Thyroid gland (tissue), 4 donors: ENCODE measurements at regions not wholly inside any gene's neighbourhood (a gene's known extent, or its start where the extent isn't known, plus 50 kb on each side); places are given as distances from the start of the nearest gene placed in this dataset.

ENCODE experiments used
- DNase-seq, 2 donors: peaks; one replicate each; pipeline ENCODE4 v3.0.0-alpha.2; 2019
- H3K27ac ChIP-seq, 3 donors: fragments of 200-600 bp; sonication (generic); 1 replicate in 2 of 3; 2 replicates in 1 of 3; pipeline ENCODE4 v1.5.1; 2016 to 2019; ENCODE audit warnings: mild to moderate bottlenecking in 1 of 3, moderate library complexity in 1 of 3
- H3K27me3 ChIP-seq: fragments of 200-600 bp; sonication (generic); one replicate; pipeline ENCODE4 v1.5.1; 2019
- H3K36me3 ChIP-seq, 2 donors: fragments of 200-600 bp; sonication (generic); one replicate each; pipeline ENCODE4 v1.5.1; 2016 to 2019
- H3K4me1 ChIP-seq, 2 donors: fragments of 200-600 bp; sonication (generic); one replicate each; pipeline ENCODE4 v1.5.1; 2017 to 2019
- H3K4me3 ChIP-seq, 3 donors: fragments of 200-600 bp; sonication (generic); replicated peaks in 1 of 3; 1 replicate in 2 of 3; 2 replicates in 1 of 3; pipeline ENCODE4 v1.5.1; 2016; ENCODE audit warnings: mild to moderate bottlenecking in 1 of 3
- H3K9me3 ChIP-seq: fragments of 200-600 bp; sonication (generic); one replicate; pipeline ENCODE4 v1.5.1; 2017
- POLR2A ChIP-seq, 2 donors: fragments of 450-650 bp; IDR thresholded peaks; one replicate each; pipeline ENCODE4 v1.6.1; 2017; ENCODE audit warnings: antibody characterized with exemption in 2 of 2, mild to moderate bottlenecking in 2 of 2, moderate library complexity in 1 of 2
- WGBS, 2 donors: methylation state at CpG; one replicate each; pipeline ENCODE4 v1.1.5; 2017; 5-methylcytosine and 5-hydroxymethylcytosine counted together
- intact Hi-C: fragments of 100-400 bp; cut with DNase I; formaldehyde crosslinking; loops from one replicate; pipeline ENCODE4 v1.15.1; 2023
- TF ChIP-seq, protein P1 (sequence below), 6 experiments: fragments of 200-600 bp in 3 of 6; fragments of 450-650 bp in 3 of 6; sonication (generic) in 3 of 6; IDR thresholded peaks; one replicate each; pipeline ENCODE4 v1.5.1; 2016 to 2019; ENCODE audit warnings: antibody characterized with exemption in 6 of 6, mild to moderate bottlenecking in 2 of 6, inconsistent platforms in 1 of 6, moderate library complexity in 1 of 6

DNA sequence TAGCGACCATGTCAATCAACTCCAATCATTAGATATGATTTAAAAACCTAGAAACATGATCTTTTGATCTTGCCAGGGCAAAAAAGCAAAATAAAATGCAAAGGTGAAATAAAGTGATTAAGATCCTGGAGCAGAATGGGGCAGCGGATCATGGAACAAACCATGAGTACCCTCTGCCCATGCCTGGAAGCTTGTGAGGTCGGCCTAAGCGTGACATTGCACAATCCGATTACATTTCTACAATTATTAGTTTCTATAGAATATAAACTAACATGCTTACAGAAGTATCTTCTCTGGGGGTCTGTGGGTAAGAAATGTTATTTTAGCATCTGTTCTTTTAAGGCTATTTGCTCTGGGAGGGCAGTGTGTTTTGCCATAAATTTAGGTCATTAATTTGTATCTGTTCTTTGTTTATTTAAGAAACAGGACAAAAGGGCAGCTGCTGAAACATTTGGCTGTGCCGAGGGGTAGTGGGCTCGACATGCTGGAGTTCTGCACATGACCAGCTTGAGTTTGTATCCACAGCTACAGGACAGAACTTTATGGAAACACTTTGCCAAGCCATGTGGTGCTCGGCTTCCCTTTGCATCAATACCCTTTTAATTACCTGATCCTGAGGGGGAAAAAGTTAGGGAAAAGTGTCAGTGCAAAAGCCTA is 55.9 kb downstream of the ZBTB18 start:
- H3K27me3 ChIP-seq = no peaks in the 10 kb centered on the region
- no peak overlapping the region for H3K4me3 ChIP-seq
- no peaks in the 10 kb centered on the region for H3K9me3 ChIP-seq
- intact Hi-C loops = no loop called here
- DNase-seq = no peak
- no peaks in the 10 kb centered on the region for H3K4me1 ChIP-seq
- H3K36me3 ChIP-seq = no peaks in the 10 kb centered on the region
- TF ChIP-seq, protein P1, sequence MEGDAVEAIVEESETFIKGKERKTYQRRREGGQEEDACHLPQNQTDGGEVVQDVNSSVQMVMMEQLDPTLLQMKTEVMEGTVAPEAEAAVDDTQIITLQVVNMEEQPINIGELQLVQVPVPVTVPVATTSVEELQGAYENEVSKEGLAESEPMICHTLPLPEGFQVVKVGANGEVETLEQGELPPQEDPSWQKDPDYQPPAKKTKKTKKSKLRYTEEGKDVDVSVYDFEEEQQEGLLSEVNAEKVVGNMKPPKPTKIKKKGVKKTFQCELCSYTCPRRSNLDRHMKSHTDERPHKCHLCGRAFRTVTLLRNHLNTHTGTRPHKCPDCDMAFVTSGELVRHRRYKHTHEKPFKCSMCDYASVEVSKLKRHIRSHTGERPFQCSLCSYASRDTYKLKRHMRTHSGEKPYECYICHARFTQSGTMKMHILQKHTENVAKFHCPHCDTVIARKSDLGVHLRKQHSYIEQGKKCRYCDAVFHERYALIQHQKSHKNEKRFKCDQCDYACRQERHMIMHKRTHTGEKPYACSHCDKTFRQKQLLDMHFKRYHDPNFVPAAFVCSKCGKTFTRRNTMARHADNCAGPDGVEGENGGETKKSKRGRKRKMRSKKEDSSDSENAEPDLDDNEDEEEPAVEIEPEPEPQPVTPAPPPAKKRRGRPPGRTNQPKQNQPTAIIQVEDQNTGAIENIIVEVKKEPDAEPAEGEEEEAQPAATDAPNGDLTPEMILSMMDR (IDR thresholded peaks at IDR 0.05) = no peak
- TF ChIP-seq POLR2A (IDR thresholded peaks at IDR 0.05) = no peak
- 69 to 75% methylated on average over 8 of the region's 8 CpGs for WGBS, 2 donors
- no peak overlapping the region for H3K27ac ChIP-seq

DNA sequence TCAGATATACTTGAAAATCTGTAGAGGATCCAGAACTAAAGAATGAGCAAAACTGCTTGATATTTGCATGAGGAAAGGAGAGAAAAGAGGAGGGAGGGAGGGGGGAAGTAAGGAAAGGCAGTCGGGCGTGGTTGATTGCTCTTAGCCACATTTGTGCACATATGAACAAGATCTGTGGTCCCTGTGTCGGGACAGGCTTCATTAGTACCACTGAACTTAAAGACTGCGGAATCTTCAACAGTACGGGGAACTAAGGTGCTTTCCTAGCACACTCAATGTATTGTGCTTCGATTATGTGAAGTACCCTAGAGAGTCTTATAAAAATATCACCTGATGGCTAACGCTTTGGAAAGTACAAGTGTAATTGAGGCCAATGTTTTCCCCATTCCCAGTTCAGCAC is 59.9 kb downstream of the ZBTB18 start:
- Histone ChIP-seq H3K4me1 (no peaks in the 10 kb centered on the region), H3K4me3 (no peak overlapping the region), H3K27ac (no peak overlapping the region), H3K9me3 (no peaks in the 10 kb centered on the region), H3K27me3 (no peaks in the 10 kb centered on the region), H3K36me3 (no peaks in the 10 kb centered on the region)
- WGBS, 2 donors = 46 to 47% methylated on average over 7 of the region's 7 CpGs
- DNase-seq = peak in 1 of 2 donors; percentile 7
- TF ChIP-seq POLR2A (IDR thresholded peaks at IDR 0.05) = no peak
- TF ChIP-seq, protein P1 (IDR thresholded peaks at IDR 0.05) = no peak
- intact Hi-C loops = no loop called here

DNA sequence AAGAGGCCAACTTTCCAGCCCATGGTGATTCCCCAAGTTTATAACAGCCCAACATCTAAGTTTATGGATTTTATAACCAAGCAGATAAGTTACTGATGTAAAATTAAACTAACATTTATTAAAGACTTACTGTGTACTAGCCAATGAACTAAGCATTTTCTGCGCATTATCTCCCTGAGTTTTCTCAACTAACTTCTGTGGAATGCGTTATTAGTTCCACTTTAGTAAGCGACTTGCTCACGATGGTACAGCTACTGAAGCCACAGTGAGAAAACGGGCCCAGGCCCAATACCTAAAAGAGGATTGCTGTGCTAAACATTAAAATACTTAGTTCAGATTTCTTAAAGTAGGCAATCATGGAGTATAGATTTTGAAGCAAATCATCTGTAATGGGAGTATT is 61.0 kb downstream of the ZBTB18 start:
- Histone ChIP-seq H3K4me3 (no peak overlapping the region), H3K4me1 (no peaks in the 10 kb centered on the region), H3K36me3 (no peaks in the 10 kb centered on the region), H3K27ac (no peak overlapping the region), H3K27me3 (no peaks in the 10 kb centered on the region), H3K9me3 (no peaks in the 10 kb centered on the region)
- DNase-seq = no peak
- TF ChIP-seq POLR2A (IDR thresholded peaks at IDR 0.05) = no peak
- TF ChIP-seq, protein P1 (IDR thresholded peaks at IDR 0.05) = no peak
- 92% methylated on average over 5 of the region's 5 CpGs for WGBS, 2 donors
- intact Hi-C loops = no loop called here

DNA sequence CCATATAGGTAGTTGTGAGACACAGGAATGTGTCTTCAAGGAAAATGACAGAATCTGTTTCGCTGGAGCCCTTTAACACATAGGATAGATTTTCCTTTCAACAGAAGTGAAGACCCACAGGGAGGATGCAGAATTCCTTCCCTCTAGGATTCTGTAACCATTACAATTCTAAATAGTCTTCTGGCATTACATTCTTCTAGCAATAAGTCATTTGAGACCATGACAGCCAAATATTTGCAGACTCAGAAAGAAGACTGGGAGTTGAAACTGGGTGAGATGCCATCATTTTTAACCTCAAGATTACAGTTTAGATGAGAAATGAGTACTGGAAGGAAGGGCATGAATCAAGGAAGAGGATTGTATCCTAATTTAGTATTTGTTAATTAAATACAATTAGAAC is 61.6 kb downstream of the ZBTB18 start:
- DNase-seq = no peak
- Histone ChIP-seq H3K36me3 (no peaks in the 10 kb centered on the region), H3K4me1 (no peaks in the 10 kb centered on the region), H3K4me3 (no peak overlapping the region), H3K27me3 (no peaks in the 10 kb centered on the region), H3K9me3 (no peaks in the 10 kb centered on the region), H3K27ac (no peak overlapping the region)
- intact Hi-C loops = no loop called here
- TF ChIP-seq POLR2A (IDR thresholded peaks at IDR 0.05) = no peak
- TF ChIP-seq, protein P1 (IDR thresholded peaks at IDR 0.05) = no peak
- 83 to 96% methylated on average over 1 of the region's 1 CpG for whole genome bisulfite sequencing, 2 donors

DNA sequence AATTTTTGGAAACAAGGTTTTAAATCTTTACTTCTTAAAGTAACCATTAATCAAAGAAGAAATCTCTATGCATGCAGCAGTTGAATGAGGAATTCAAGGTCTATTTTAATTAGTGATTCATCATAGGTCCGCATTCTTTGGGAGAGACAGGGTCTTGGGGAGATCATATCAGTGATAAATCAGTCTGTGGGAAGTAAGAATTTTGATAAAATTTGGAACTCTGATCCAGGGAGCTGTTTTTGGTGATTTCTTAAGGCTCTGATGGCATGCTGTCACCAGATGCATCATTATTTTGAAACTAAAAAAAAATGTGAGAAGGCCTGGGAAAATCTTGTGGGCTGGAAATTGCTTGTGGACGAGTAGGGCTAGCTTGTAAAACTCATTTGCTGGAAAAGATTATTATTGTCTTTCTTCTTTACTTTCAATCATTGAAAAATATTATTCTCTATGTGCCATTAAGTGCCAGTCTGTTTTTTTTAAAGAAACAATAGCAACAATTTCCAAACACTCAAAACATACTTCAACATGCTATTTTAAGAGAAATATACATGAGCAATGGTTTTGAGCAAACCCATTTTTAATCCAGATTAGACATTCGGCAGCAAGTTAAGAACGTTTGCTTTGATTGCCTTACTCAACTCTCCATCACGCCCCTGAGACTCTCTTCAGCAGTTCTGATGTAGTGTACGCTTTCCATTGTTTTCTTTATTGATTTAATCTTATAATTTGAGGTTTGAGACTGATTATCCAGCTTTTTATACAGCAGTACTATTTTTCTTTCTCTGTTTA is 62.6 kb downstream of the ZBTB18 start:
- Histone ChIP-seq H3K36me3 (no peaks in the 10 kb centered on the region), H3K9me3 (no peaks in the 10 kb centered on the region), H3K27ac (no peak overlapping the region), H3K27me3 (no peaks in the 10 kb centered on the region), H3K4me3 (no peak overlapping the region), H3K4me1 (no peaks in the 10 kb centered on the region)
- no peak for DNase-seq
- WGBS, 2 donors = 70 to 80% methylated on average over 6 of the region's 6 CpGs
- intact Hi-C loops = no loop called here
- TF ChIP-seq, protein P1 (IDR thresholded peaks at IDR 0.05) = no peak
- TF ChIP-seq POLR2A (IDR thresholded peaks at IDR 0.05) = no peak
